SU-DHL-6 (cell line): ENCODE measurements at regions not wholly inside any gene's neighbourhood (a gene's known extent, or its start where the extent isn't known, plus 50 kb on each side); places are given as distances from the start of the nearest gene placed in this dataset.
A peak's percentile ranks its signal among the peaks of the same experiment; 100 is the strongest.

Source experiments
- H2AFZ ChIP-seq: fragments of 200-600 bp; sonication (generic); 2 replicates; pipeline ENCODE4 v1.6.1; 2014; ENCODE audit warnings: low read depth, mild to moderate bottlenecking, moderate library complexity, mixed read lengths, antibody characterized with exemption, low read length; ENCODE audit not compliant: severe bottlenecking
- H3F3A ChIP-seq: fragments of 200-600 bp; shearing (Covaris generic); 2 replicates; pipeline ENCODE4 v1.6.0; 2016; ENCODE audit warnings: antibody characterized with exemption, mild to moderate bottlenecking; ENCODE audit not compliant: insufficient read depth
- H3K27ac ChIP-seq: fragments of 200-600 bp; sonication (generic); 2 replicates; pipeline ENCODE4 v1.5.1; 2016; ENCODE audit warnings: low read depth, mild to moderate bottlenecking, low read length, moderate library complexity, mixed read lengths
- H3K27me3 ChIP-seq: fragments of 200-600 bp; sonication (generic), shearing (Covaris generic); 2 replicates; pipeline ENCODE4 v1.6.0; 2014; ENCODE audit warnings: mild to moderate bottlenecking, low read length
- H3K36me3 ChIP-seq: fragments of 200-600 bp; sonication (generic); 2 replicates; pipeline ENCODE4 v1.6.1; 2014; ENCODE audit warnings: mild to moderate bottlenecking, low read length, mixed read lengths
- H3K4me2 ChIP-seq: fragments of 300-600, 200-600 bp; shearing (Covaris generic), sonication (generic); 2 replicates; pipeline ENCODE4 v1.6.0; 2014; ENCODE audit warnings: low read length, low read depth, mild to moderate bottlenecking; ENCODE audit not compliant: poor library complexity, severe bottlenecking
- H3K4me3 ChIP-seq: fragments of 200-600 bp; sonication (generic); 2 replicates; pipeline ENCODE4 v1.5.1; 2014; ENCODE audit warnings: antibody characterized with exemption, low read length, mild to moderate bottlenecking, mixed read lengths; ENCODE audit not compliant: insufficient read depth, poor library complexity, severe bottlenecking
- H3K79me2 ChIP-seq: fragments of 200-600 bp; sonication (generic); 2 replicates; pipeline ENCODE4 v1.6.1; 2014; ENCODE audit warnings: mild to moderate bottlenecking, low read length, moderate library complexity; ENCODE audit not compliant: insufficient read depth
- H3K9ac ChIP-seq: fragments of 200-600 bp; sonication (generic); 2 replicates; pipeline ENCODE4 v1.7.0; 2014; ENCODE audit warnings: mild to moderate bottlenecking, low read length
- H3K9me2 ChIP-seq: fragments of 200-600 bp; sonication (generic); replicated peaks from 2 replicates; pipeline ENCODE4 v1.6.1; 2014; ENCODE audit warnings: low read length; ENCODE audit not compliant: insufficient read depth
- H3K9me3 ChIP-seq: fragments of 200-600 bp; sonication (generic); 2 replicates; pipeline ENCODE4 v1.6.1; 2014; ENCODE audit warnings: low read length, mixed read lengths; ENCODE audit not compliant: insufficient read depth
- H4K20me1 ChIP-seq: fragments of 200-600 bp; sonication (generic); 2 replicates; pipeline ENCODE4 v1.6.1; 2014; ENCODE audit warnings: low read depth, mild to moderate bottlenecking, antibody characterized with exemption, low read length, moderate library complexity, mixed read lengths
- CTCF ChIP-seq: fragments of 200-600 bp; sonication (generic); IDR thresholded peaks from one replicate; pipeline ENCODE4 v1.5.1; 2017; ENCODE audit warnings: antibody characterized with exemption, mild to moderate bottlenecking, low read length, moderate library complexity; ENCODE audit not compliant: insufficient read depth, poor library complexity, severe bottlenecking
- EZH2phosphoT487 ChIP-seq: fragments of 200-600 bp; sonication (generic), shearing (Covaris generic); conservative IDR thresholded peaks from 2 replicates; pipeline ENCODE4 v1.6.1; 2018; ENCODE audit warnings: mild to moderate bottlenecking, antibody characterized with exemption, low read length, moderate library complexity, mixed read lengths

DNA sequence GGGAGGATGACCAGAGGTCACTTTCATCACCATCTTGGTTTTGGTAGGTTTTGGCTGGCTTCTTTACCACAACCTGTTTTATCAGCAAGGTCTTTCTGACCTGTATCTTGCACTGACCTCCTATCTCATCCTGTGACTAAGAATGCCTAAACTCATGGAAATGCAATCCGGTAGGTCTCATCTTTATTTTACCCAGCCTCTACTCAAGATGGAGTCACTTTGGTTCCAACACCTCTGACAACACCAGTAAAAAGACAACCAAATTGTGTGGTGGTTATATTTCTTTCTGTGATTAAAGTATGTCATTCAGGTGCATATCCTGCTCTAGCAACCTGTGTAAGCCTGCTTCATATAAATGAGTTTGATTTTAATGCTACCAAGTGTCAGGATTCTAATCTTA is 636.7 kb downstream of the PCDH7 start:
- TF ChIP-seq EZH2phosphoT487 = no peak
- TF ChIP-seq CTCF = no peak

GRCh38 chr4:31360786-31361185 is 640.6 kb downstream of the PCDH7 start:
- Histone ChIP-seq H3K9me3 (no peaks in the 10 kb centered on the region), H3F3A (no peaks in the 10 kb centered on the region), H3K9ac (no peak overlapping the region), H3K36me3 (no peaks in the 10 kb centered on the region), H2AFZ (peak overlapping the region; percentile 73), H3K9me2 (no peaks in the 10 kb centered on the region), H3K27me3 (no peaks in the 10 kb centered on the region), H3K27ac (no peak overlapping the region), H3K4me2 (no peak overlapping the region), H3K4me3 (no peak overlapping the region), H3K79me2 (no peaks in the 10 kb centered on the region), H4K20me1 (no peaks in the 10 kb centered on the region)
- TF ChIP-seq CTCF = no peak
- TF ChIP-seq EZH2phosphoT487 = no peak

More for the DNA sequence above, 636.7 kb downstream of the PCDH7 start:
- Histone ChIP-seq H3F3A (no peaks in the 10 kb centered on the region), H3K27ac (no peak overlapping the region), H3K9ac (no peak overlapping the region), H3K9me3 (no peaks in the 10 kb centered on the region), H2AFZ (no peak overlapping the region), H4K20me1 (no peaks in the 10 kb centered on the region), H3K27me3 (no peaks in the 10 kb centered on the region), H3K9me2 (no peaks in the 10 kb centered on the region), H3K4me2 (no peak overlapping the region), H3K36me3 (no peaks in the 10 kb centered on the region), H3K4me3 (no peak overlapping the region), H3K79me2 (no peaks in the 10 kb centered on the region)

GRCh38 chr4:31362756-31363155 is 642.6 kb downstream of the PCDH7 start:
- Histone ChIP-seq H3K9me2 (no peaks in the 10 kb centered on the region), H4K20me1 (no peaks in the 10 kb centered on the region), H3K9me3 (no peaks in the 10 kb centered on the region), H3K4me3 (no peak overlapping the region), H3K4me2 (no peak overlapping the region), H3K27me3 (no peaks in the 10 kb centered on the region), H3K79me2 (no peaks in the 10 kb centered on the region), H3K27ac (no peak overlapping the region), H3K9ac (no peak overlapping the region), H2AFZ (peak overlapping the region; percentile 15), H3K36me3 (no peaks in the 10 kb centered on the region), H3F3A (no peaks in the 10 kb centered on the region)
- TF ChIP-seq EZH2phosphoT487 (no peak), CTCF (no peak)
